Bronchial epithelial cell (primary cell): ENCODE measurements at regions not wholly inside any gene's neighbourhood (a gene's known extent, or its start where the extent isn't known, plus 50 kb on each side); places are given as distances from the start of the nearest gene placed in this dataset.

Experiments
- DNase-seq: peaks from one replicate; pipeline ENCODE4 v3.0.0-alpha.2; 2010; ENCODE audit warnings: low read depth
- FAIRE-seq: peaks from 2 replicates; lab custom pipeline; 2011; peaks lifted over from hg19 to GRCh38; lab: Jason Lieb, UNC
- H3K27me3 ChIP-seq: 2 replicates; pipeline ENCODE4 v1.5.1; 2011; ENCODE audit warnings: low read length; ENCODE audit not compliant: control insufficient read depth, insufficient read depth
- H3K36me3 ChIP-seq: 2 replicates; pipeline ENCODE4 v1.5.1; 2011; ENCODE audit warnings: low read length; ENCODE audit not compliant: control insufficient read depth, insufficient read depth
- H3K4me3 ChIP-seq: 2 replicates; pipeline ENCODE4 v1.5.1; 2011; ENCODE audit warnings: mild to moderate bottlenecking, low read depth, low read length, control low read depth
- CTCF ChIP-seq: IDR thresholded peaks from 2 replicates; pipeline ENCODE4 v1.5.1; 2011; ENCODE audit warnings: mild to moderate bottlenecking, moderate library complexity, low read length, control low read depth, inconsistent platforms; ENCODE audit not compliant: insufficient read depth, severe bottlenecking

DNA sequence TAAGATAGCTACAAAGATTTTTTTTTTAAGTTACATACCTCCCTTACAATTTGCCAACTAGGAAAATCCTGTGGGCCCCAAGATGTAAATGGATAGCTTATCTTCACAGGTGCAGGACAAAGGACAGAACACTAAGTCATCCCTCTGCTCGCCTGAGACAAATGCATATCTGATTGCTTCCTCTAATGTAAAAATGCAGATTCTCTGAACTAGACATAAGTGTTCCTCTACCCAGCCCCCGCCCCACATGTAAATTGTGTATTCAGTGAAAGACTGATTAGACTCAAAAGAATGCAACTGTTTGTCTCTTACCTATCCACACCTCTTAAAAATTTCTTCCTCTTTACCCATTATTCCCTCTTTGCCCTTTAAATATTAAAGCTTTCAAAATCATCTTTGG is 96.5 kb downstream of the CYP26B1 start:
- FAIRE-seq (no peak), DNase-seq (no peak)
- no peak for TF ChIP-seq CTCF
- no peaks in the 10 kb centered on the region for H3K36me3 ChIP-seq
- H3K4me3 ChIP-seq = no peak overlapping the region
- H3K27me3 ChIP-seq = no peaks in the 10 kb centered on the region

DNA sequence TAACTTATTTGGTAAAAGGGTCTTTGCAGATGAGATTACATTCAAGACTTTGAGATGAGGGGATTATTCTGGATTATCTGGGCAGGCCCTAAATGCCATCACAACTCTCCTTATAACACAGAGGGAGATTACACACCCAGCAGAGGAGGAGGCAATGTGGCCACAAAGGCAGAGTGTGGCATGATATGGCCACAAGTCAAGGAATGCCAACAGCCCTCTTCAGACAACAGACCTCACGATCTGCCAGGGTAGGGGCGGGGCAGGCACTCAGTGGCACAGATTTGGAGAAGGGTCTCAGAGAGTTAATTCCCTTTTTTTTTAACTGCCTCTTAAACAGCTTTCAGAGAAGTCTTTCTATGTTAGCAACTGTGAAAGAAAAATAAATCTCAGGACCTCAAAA is 96.9 kb downstream of the CYP26B1 start:
- H3K27me3 ChIP-seq = no peaks in the 10 kb centered on the region
- DNase-seq = no peak
- no peaks in the 10 kb centered on the region for H3K36me3 ChIP-seq
- H3K4me3 ChIP-seq = no peak overlapping the region
- no peak for FAIRE-seq
- no peak for TF ChIP-seq CTCF

GRCh38 chr2:72048881-72049477 is 98.7 kb downstream of the CYP26B1 start:
- Histone ChIP-seq H3K4me3 (no peak overlapping the region), H3K36me3 (no peaks in the 10 kb centered on the region), H3K27me3 (no peaks in the 10 kb centered on the region)
- DNase-seq = no peak
- no peak for TF ChIP-seq CTCF
- no peak for FAIRE-seq

DNA sequence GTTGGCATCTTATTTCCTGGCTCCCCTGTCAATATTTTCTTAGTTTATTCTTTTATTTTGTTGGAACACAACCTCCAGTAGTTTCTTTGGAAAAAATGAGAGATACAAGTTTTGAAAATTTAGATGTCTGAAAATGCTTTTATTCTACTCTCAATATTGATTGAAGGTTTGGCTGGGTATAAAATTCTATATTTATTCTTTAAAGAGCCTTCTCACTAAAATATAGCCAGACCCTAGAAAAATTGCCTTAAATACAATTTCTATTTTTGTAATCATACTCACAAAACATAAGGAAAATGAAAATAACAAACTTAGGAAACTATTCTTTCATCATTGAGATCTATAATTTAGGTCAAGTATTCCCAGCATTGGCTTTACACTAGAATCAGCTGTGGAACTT is 103.7 kb downstream of the CYP26B1 start:
- TF ChIP-seq CTCF = no peak
- Histone ChIP-seq H3K27me3 (no peaks in the 10 kb centered on the region), H3K4me3 (no peak overlapping the region), H3K36me3 (no peaks in the 10 kb centered on the region)
- FAIRE-seq (no peak), DNase-seq (no peak)

DNA sequence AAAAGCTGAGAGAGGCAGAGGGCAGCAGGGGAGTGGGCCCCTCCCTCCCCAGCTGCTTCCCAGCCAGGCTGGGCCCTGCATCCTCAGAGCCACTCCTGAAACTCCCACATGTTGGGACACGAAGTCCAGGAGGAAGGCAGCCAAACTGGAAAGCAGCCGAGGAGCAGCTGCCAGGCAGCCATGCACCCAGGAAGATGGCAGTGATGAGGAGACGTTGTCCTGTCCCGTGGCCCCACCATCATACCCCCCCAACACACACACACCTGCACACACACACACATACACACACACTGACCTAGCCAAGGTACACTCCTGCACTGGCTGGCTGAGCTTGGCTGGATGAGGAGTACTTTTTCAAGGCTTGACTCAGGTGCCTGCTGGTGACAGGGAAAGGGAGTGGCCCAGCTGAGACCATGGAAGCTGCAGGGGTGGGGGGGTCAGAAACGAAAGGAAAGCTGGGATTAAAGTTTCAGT is 106.0 kb downstream of the CYP26B1 start:
- no peak for TF ChIP-seq CTCF
- DNase-seq = peak; percentile 88
- FAIRE-seq = peak; percentile 85
- H3K27me3 ChIP-seq = no peaks in the 10 kb centered on the region
- H3K4me3 ChIP-seq = no peak overlapping the region
- no peaks in the 10 kb centered on the region for H3K36me3 ChIP-seq
